GM21360 (cell line): ENCODE measurements at regions not wholly inside any gene's neighbourhood (a gene's known extent, or its start where the extent isn't known, plus 50 kb on each side); places are given as distances from the start of the nearest gene placed in this dataset.
"Not testable (repeated sequence)": the region's sequence is repeated elsewhere in the genome, so short reads cannot be mapped to it uniquely, and the experiment has no call there.

ENCODE experiments used
- ATAC-seq: cut with Tn5 transposase; IDR thresholded peaks from one replicate; pipeline ENCODE4 v1.9.1; 2021; ENCODE audit warnings: mild to moderate bottlenecking, moderate library complexity; ENCODE audit not compliant: unreplicated experiment

DNA sequence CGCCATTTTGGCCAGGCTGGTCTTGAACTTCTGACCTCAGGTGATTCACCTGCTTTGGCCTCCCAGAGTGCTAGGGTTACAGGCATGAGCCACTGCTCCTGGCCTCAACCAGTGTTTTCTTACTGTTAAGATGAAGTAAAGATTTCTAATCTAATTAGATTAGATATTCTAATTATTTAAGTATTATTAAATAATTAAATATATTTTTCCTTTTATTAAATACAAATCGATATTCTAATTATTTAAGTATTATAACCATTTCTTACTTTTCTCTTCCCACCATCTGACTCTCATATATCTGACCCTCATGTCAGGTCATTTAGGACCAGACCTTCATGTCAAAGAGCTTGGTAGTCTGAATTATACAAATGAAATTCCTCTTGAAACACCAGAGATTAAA is 1291.9 kb upstream of the EPHA6 start:
- ATAC-seq, result no peak

DNA sequence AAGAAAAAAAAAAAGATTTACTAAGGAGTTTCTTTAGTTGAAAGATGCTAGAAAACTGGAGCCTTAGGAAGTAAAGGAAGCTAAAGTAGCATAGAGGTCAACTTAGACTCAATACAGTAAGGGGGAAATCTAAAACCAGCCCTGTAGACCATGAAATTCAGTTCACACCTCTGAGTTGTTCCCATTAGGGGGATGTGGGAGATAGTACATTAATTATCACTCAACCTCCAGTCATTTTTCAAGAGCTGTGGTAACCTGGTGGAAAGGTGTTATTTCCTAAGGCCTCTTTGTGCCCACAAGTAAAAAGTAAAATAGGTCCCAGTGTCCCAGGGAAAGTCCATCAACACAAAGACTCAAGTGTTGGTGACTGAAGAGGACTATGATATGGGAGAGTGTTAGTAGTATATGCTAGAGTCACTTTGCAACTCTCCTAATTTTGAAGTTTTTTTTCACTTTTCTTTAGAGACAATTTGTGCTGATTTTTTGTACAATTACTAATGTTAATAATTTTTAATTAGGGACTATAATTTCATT is 1274.4 kb upstream of the EPHA6 start:
- ATAC-seq, result no peak

DNA sequence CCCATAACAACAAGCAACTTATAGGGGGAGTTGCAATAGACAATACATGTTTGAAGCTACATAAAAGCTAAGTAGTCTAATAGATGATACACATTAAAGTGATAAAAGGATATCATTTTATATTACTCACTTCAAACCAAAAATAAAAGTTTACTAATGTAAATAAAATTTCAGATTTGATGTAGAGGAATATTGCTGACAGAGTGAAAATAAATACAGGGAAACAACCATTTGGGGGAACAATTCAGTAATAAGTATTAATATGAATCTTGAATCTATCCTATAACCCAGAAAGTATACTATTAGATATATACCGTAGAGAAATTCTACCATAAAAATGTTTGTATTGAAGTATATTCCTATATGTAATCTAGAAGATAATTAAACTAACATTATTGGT is 1248.9 kb upstream of the EPHA6 start:
- ATAC-seq, result no peak

DNA sequence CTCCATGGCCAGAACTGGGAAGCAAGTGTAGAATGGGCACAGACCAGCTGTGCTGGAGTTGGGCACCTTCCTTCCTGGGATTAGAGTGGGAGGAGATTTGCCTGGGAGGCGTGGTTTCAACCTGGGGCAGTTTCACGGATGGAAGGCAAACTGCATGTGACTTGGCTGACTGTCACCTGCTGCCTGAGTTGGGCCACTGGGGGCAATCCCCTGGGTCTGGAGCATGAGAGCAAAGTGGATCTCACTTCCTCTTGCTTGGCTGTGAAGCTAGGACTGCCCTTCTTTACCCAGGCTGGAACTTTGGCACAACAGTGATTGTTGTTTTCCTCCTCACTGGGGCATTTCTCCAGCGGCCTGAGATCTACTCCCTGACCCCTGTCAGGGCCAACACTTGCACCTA is 1247.0 kb upstream of the EPHA6 start:
- no peak for ATAC-seq

GRCh38 chr3:95586754-95587153 is 1227.6 kb upstream of the EPHA6 start:
- no peak for ATAC-seq

DNA sequence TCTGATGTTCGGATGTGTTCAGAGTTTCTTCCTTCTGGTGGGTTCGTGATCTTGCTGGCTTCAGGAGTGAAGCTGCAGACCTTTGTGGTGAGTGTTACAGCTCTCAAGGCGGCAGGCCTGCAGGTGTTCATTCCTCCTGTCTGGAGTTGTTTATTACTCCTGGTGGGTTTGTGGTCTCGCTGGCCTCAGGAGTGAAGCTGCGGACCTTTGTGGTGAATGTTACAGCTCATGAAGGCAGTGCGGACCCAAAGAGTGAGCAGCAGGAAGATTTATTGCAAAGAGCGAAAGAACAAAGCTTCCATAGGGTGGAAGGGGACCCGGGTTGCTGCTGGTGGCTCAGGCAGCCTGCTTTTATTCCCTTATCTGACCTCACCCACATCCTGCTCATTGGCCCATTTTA is 1226.8 kb upstream of the EPHA6 start:
- not testable (repeated sequence) for ATAC-seq

- no peak for ATAC-seq
Observed at GRCh38 chr3:95588473-95588872, 1225.9 kb upstream of the EPHA6 start.

DNA sequence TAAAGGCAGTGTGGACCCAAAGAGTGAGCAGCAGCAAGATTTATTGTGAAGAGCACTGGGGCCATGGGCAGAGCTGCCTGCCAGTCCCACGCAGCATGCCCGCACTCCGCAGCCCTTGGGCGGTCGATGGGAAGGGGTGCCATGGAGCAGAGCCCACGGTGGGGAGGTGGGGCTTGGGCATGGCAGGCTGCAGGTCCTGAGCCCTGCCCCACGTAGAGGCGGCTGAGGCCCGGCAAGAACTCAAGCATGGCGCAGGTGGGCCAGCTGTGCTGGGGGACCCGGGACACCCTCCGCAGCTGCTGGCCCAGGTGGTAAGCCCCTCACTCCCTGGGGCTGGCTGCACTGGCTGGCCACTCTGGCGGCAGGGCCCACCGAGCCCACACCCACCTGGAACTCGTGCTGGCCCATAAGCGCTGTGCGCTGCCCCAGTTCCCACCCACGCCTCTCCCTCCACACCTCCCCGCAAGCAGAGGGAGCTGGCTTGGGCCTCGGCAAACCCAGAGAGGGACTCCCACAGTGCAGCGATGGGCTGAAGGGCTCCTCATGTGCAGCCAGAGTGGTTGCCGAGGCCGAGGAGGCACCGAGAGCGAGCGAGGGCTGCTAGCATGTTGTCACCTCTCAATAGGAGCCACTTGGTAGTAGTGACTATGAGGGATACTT is 1218.8 kb upstream of the EPHA6 start:
- no peak for ATAC-seq

GRCh38 chr3:95607926-95608325 is 1206.5 kb upstream of the EPHA6 start:
- no peak for ATAC-seq

GRCh38 chr3:95609411-95609810 is 1205.0 kb upstream of the EPHA6 start:
- no peak for ATAC-seq

GRCh38 chr3:95612611-95613010 is 1201.8 kb upstream of the EPHA6 start:
- no peak for ATAC-seq

- no peak for ATAC-seq
Observed at GRCh38 chr3:95613993-95614392, 1200.4 kb upstream of the EPHA6 start.

GRCh38 chr3:95615592-95616310 is 1198.6 kb upstream of the EPHA6 start:
- ATAC-seq, result no peak

- no peak for ATAC-seq
Observed at GRCh38 chr3:95626107-95626506, 1188.3 kb upstream of the EPHA6 start.

- no peak for ATAC-seq
Observed at GRCh38 chr3:95627293-95627692, 1187.1 kb upstream of the EPHA6 start.

DNA sequence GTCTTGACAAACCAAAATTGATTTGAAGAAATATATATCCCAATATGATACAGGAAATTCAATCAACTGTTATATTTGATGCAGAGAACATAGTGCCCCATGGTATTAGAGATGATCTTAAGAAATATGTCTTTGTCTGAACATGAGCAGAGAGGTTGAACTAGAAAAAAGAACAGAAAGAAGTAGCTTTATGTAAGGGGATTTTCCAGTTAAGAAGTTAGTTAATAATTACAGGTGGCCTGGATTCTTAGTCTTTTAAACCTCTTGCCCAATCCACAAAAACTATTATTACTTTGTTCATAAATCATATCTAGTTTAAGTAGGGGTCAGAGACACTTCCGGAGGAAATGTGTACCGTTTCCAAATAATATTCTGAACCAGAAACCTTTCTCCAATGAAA is 1186.7 kb upstream of the EPHA6 start:
- no peak for ATAC-seq

DNA sequence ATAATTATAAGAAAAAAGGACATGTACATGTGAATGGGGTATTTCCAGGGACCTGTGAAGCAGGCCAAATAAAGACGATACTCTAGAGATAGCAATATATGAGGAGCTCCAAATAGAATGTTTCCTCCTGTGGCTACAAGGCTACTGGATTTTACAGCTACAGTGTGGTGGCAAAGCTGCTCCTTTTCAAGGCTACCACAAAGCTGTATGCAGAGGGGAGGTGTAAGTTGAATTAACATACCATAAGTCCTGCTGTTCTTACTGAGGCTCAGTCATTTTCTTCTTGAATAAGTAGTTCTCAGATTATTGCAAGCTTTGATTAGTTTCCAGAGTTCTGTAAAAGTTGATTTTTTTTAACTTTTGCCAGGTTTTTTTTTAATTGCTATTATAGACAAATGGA is 1184.6 kb upstream of the EPHA6 start:
- no peak for ATAC-seq

GRCh38 chr3:95645291-95645690 is 1169.1 kb upstream of the EPHA6 start:
- no peak for ATAC-seq

GRCh38 chr3:95654570-95655362 is 1159.6 kb upstream of the EPHA6 start:
- no peak for ATAC-seq

GRCh38 chr3:95655363-95655986 is 1158.9 kb upstream of the EPHA6 start:
- no peak for ATAC-seq

DNA sequence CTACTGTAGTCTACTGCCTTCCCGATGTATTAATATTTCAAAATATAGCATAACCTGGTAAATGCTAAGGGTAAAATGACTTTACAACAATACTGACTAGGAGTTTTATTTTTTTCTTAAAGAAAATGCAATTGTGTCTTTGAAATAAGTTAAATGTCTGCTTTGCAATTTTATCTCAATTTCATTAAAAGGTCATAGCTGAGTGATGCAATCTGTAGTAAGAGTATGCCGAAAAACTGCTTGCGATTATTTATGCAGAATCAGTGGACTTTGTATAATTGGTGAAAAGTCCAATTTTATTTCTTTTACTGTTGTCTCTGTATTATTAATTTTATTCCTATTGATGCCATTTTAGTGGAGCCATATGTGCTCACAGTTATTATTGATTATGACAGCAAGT is 1143.6 kb upstream of the EPHA6 start:
- ATAC-seq, result no peak
